Heart left ventricle (tissue), 16 donors: ENCODE measurements at regions not wholly inside any gene's neighbourhood (a gene's known extent, or its start where the extent isn't known, plus 50 kb on each side); places are given as distances from the start of the nearest gene placed in this dataset.

Source experiments
- ATAC-seq, 4 donors: fragments of 200-7000 bp; cut with Tn5 transposase; one replicate each; pipeline ENCODE4 v1.9.1; 2020 to 2022; ENCODE audit warnings: moderate library complexity in 4 of 4, mild to moderate bottlenecking in 3 of 4, moderate number of reproducible peaks in 1 of 4
- DNase-seq, 5 donors: peaks; one replicate each; pipeline ENCODE4 v3.0.0-alpha.2; 2020
- H3K27ac ChIP-seq, 12 donors: fragments of 200-600 bp; sonication (generic) in 4 of 12; one replicate each; pipeline versions ENCODE4 v1.5.0 to v1.8.0; 2016 to 2022; ENCODE audit warnings: mild to moderate bottlenecking in 2 of 12
- H3K27me3 ChIP-seq, 9 donors: fragments of 200-600 bp; sonication (generic) in 2 of 9; one replicate each; pipeline versions ENCODE4 v1.5.1 to v1.8.0; 2016 to 2022; ENCODE audit warnings: mild to moderate bottlenecking in 3 of 9
- H3K36me3 ChIP-seq, 9 donors: fragments of 200-600 bp; sonication (generic) in 2 of 9; one replicate each; pipeline versions ENCODE4 v1.5.0 to v1.8.0; 2018 to 2022; ENCODE audit warnings: mild to moderate bottlenecking in 2 of 9
- H3K4me1 ChIP-seq, 12 donors: fragments of 200-600 bp; sonication (generic) in 4 of 12; one replicate each; pipeline versions ENCODE4 v1.5.0 to v1.8.0; 2016 to 2022; ENCODE audit warnings: mild to moderate bottlenecking in 3 of 12
- H3K4me3 ChIP-seq, 12 donors: fragments of 200-600 bp; sonication (generic) in 4 of 12; one replicate each; pipeline versions ENCODE4 v1.5.0 to v1.8.0; 2017 to 2022; ENCODE audit warnings: mild to moderate bottlenecking in 9 of 12, moderate library complexity in 4 of 12
- H3K9me3 ChIP-seq, 12 donors: fragments of 200-600 bp; sonication (generic) in 4 of 12; one replicate each; pipeline versions ENCODE4 v1.5.0 to v1.8.0; 2016 to 2022; ENCODE audit warnings: mild to moderate bottlenecking in 1 of 12
- POLR2A ChIP-seq, 2 donors: fragments of 450-650 bp; IDR thresholded peaks; one replicate each; pipeline ENCODE4 v1.6.1; 2017; ENCODE audit warnings: antibody characterized with exemption in 2 of 2, mild to moderate bottlenecking in 2 of 2, moderate library complexity in 2 of 2
- WGBS, 4 donors: extraction: QIAGEN DNeasy Blood & Tissue Kit in 2 of 4; methylation state at CpG; one replicate each; pipeline versions ENCODE4 v1.1.5 to v1.1.7; 2013 to 2018; 5-methylcytosine and 5-hydroxymethylcytosine counted together
- intact Hi-C, 10 donors: fragments of 100-400 bp; cut with DNase I; formaldehyde crosslinking; loops; one replicate each; pipeline versions ENCODE4 v1.11.1 to v1.14.2; 2022
- TF ChIP-seq, protein P1 (sequence below), 12 donors: fragments of 200-600 bp; sonication (generic) in 4 of 12; IDR thresholded peaks; one replicate each; pipeline versions ENCODE4 v1.5.0 to v1.8.0; 2018 to 2022; ENCODE audit warnings: antibody characterized with exemption in 12 of 12, mild to moderate bottlenecking in 5 of 12
- donor health status: ischemic (EF 13 %, LVEDD 7.1; RV severe dilation, severe dysfunction).
- donor health status: healthy with polysubstance abuse.
- donor health status: DM: no; HTN: yes; CAD: no.
- donor health status: DM: no; HTN: no; CAD: no.
- donor health status: ischemic (EF 25% LVEDD 6.9; RV normal size, moderate dysfunction).
- donor health status: ischemic (EF 25% LVEDD 5.7; RV mildly dilated, moderate dysfunction).
- donor health status: healthy.
- donor health status: DM: yes; HTN: yes; CAD: no.
- donor health status: ischemic (EF 35%, LVEDD 5.7; RV mildly dilated, moderate dysfunction).
- donor health status: nonischemic (EF 11% LVEDD 7.7; RV severe dilation, severe dysfunction).
- donor health status: DM: yes; HTN: yes; CAD: no.
- donor health status: PGD.
- donor health status: ischemic (EF 29% LVEDD 5.4; RV normal size, mild dysfunction).
- donor health status: nonischemic (EF 23%, LVEDD 6.1; RV moderate dilation, normal function).

DNA sequence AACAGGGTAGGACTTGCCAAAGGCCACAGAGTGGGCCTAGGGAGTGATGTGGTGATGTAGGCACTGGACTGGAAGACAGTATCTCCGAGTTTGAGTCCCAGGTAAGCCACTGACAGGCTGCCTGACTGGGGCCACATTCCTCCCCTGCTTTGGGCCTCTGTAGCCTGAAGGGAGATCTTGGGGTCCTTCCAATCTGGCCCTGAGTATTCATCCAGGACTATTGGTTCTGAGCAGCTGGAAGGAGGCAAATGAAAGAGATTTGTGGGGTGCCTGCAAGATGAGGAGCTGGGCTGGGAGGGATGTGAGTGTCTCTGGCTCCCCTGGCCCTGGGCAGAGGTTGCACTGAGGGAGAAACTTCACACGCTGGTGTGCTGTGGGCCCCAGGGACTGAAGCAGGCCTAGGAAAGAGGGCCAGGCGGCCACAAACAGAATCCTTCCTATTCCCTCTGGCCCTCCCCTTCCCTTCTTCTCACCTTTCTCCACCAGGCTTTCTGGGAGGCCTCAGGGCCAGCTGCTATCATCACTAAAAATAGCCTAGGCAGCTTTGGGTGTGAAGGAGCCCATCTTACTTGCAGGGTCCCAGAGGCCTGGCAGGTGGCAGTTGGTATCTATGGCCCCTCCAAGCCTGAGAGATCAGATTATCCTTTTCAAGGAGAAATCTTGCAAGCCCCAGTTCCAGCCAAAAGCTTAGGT lies 70.1 kb downstream of the PJA1 start:
- H3K4me3 ChIP-seq = no peak overlapping the region
- 68 to 81% (median 73%) methylated on average over 3 of the region's 3 CpGs for whole genome bisulfite sequencing, 4 donors
- DNase-seq = no peak
- TF ChIP-seq, protein P1, sequence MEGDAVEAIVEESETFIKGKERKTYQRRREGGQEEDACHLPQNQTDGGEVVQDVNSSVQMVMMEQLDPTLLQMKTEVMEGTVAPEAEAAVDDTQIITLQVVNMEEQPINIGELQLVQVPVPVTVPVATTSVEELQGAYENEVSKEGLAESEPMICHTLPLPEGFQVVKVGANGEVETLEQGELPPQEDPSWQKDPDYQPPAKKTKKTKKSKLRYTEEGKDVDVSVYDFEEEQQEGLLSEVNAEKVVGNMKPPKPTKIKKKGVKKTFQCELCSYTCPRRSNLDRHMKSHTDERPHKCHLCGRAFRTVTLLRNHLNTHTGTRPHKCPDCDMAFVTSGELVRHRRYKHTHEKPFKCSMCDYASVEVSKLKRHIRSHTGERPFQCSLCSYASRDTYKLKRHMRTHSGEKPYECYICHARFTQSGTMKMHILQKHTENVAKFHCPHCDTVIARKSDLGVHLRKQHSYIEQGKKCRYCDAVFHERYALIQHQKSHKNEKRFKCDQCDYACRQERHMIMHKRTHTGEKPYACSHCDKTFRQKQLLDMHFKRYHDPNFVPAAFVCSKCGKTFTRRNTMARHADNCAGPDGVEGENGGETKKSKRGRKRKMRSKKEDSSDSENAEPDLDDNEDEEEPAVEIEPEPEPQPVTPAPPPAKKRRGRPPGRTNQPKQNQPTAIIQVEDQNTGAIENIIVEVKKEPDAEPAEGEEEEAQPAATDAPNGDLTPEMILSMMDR (IDR thresholded peaks at IDR 0.05) = no peak
- TF ChIP-seq POLR2A (IDR thresholded peaks at IDR 0.05) = no peak
- H3K27me3 ChIP-seq = peaks cover 0 to 10% (median 0%) of the 10 kb centered on the region in 9 donors
- no peak overlapping the region for H3K27ac ChIP-seq
- no peaks in the 10 kb centered on the region for H3K36me3 ChIP-seq
- no peaks in the 10 kb centered on the region for H3K4me1 ChIP-seq
- intact Hi-C loops = loop anchor here in 9 of 10 donors (1.0 to 10.0 kb wide), 7 partner anchors 120 to 290 kb away; no protein-coding TSS in a partner anchor
- ATAC-seq = no peak
- H3K9me3 ChIP-seq = no peaks in the 10 kb centered on the region

DNA sequence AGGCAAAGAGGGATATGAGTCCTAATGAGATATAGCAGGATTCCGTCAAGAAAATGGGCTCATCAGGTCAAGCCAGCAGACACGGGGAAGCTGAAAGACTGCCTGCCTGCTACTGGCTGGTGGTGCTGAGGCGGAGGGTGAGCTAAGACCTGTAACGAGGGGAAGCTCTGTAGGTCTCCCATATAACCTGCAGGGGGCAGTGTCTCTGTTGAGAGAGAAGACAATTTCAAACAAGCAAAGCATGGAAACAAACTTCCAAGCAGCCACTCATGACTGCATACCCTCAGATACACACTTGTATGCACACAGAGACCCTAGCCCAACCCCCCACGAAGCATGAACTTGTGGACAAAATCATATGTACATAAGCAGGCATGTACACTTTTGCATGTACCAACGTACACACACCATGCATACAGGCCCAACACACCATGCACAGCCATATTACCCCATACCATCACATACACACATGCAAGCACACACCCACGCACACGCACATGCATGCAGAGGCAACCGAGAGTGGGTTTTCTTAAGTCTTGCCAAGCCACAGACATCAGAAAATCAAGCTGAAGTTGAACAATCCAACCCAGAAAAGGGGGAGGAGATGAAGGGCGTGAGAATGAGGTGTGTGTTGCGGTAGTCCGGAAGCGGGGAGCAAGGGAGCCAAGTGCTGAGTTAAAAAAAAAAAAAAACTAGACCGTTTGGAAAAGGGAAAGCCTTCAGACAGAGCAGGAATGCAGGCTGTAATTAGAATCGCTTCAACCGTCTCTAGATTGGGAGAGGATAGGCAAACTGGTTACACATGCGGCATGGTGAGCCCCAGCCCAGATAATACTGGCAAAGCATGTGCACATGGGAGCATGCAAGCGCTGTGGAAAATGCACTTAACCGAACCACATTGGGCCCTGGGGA lies 71.0 kb downstream of the PJA1 start:
- TF ChIP-seq, protein P1 (IDR thresholded peaks at IDR 0.05) = peak; percentile 23 to 62 (median 46)
- TF ChIP-seq POLR2A (IDR thresholded peaks at IDR 0.05) = no peak
- DNase-seq (peak in 2 of 5 donors; percentile 31 to 43), ATAC-seq (peak in 3 of 4 donors; percentile 27 to 50 (median 30))
- WGBS, 4 donors = 59 to 76% (median 68%) methylated on average over 19 of the region's 19 CpGs
- Histone ChIP-seq H3K36me3 (no peaks in the 10 kb centered on the region), H3K27me3 (peaks cover 0 to 6% (median 0%) of the 10 kb centered on the region in 9 donors), H3K4me1 (no peaks in the 10 kb centered on the region), H3K27ac (no peak overlapping the region), H3K9me3 (no peaks in the 10 kb centered on the region), H3K4me3 (no peak overlapping the region)
- intact Hi-C loops = loop anchor here in 9 of 10 donors (1.0 to 10.0 kb wide), 7 partner anchors 121 to 291 kb away; no protein-coding TSS in a partner anchor

DNA sequence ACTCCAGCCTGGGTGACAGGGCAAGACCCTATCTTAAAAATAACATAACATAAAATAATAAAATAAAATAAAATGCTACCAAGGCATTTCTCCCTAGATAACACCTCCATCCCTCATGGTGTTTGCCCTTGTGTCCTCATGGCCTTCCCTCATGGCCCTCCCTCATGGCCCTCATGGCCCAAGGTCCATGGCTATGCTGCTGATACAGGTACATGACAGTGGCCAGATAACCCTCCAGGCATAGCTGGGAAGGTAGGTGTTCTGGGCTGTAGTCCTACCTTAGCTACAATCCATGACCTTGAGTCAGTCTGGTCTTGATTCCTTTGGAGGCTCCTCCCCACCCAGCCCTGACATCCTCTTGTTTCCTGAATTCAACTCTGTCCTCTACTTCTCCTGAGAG lies 75.2 kb downstream of the PJA1 start:
- intact Hi-C loops = loop anchor here in 9 of 10 donors (5.0 to 10.0 kb wide), 6 partner anchors 125 to 295 kb away; no protein-coding TSS in a partner anchor
- Histone ChIP-seq H3K9me3 (no peaks in the 10 kb centered on the region), H3K36me3 (no peaks in the 10 kb centered on the region), H3K4me1 (no peaks in the 10 kb centered on the region), H3K27ac (no peak overlapping the region), H3K27me3 (peaks cover 0 to 5% (median 0%) of the 10 kb centered on the region in 9 donors), H3K4me3 (no peak overlapping the region)
- TF ChIP-seq, protein P1 (IDR thresholded peaks at IDR 0.05) = no peak
- TF ChIP-seq POLR2A (IDR thresholded peaks at IDR 0.05) = no peak
- no peak for DNase-seq
- ATAC-seq = no peak

DNA sequence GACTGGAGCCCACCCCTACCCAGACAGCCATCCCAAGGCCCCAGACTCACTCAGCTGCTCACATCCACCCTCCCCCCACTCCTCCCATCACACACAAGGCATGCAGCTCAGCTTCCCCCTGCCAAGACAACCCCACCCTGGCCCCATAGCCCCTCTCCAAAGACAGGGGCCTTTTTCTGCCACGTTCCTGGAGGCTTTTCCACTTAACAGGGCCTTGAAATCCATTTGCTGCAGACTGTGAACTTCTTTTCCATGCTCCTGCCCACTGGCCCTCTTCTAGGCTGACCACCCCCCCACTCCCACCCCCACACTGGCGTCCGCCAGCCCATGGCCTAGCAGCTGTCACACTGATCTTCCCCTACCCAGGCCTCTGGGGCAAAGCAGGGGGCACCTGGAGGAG lies 76.0 kb downstream of the PJA1 start:
- WGBS, 4 donors = 40 to 94% (median 88%) methylated on average over 3 of the region's 3 CpGs
- Histone ChIP-seq H3K4me3 (no peak overlapping the region), H3K27ac (no peak overlapping the region), H3K9me3 (no peaks in the 10 kb centered on the region), H3K27me3 (peaks cover 0 to 5% (median 0%) of the 10 kb centered on the region in 9 donors), H3K4me1 (no peaks in the 10 kb centered on the region), H3K36me3 (no peaks in the 10 kb centered on the region)
- intact Hi-C loops = loop anchor here in 1 of 10 donors (10.0 kb wide), 1 partner anchor 136 kb away; no protein-coding TSS in a partner anchor
- no peak for TF ChIP-seq POLR2A (IDR thresholded peaks at IDR 0.05)
- TF ChIP-seq, protein P1 (IDR thresholded peaks at IDR 0.05) = no peak
- ATAC-seq (no peak), DNase-seq (no peak)
